ENCODE measurements at regions not wholly inside any gene's neighbourhood (a gene's known extent, or its start where the extent isn't known, plus 50 kb on each side); places are given as distances from the start of the nearest gene placed in this dataset.

GRCh38 chr4:117447925-117448324 lies 362.5 kb upstream of the TRAM1L1 start:
- H3K4me3 Mint-ChIP-seq (ENCODE audit: unreplicated experiment), result no peak overlapping the region
- no TSS peak for BruUV-seq (replicated peaks)
- CTCF ChIA-PET, result interaction anchor here (0.6 to 1.6 kb wide), 4 partner anchors 10 to 1098 kb away, joined by 3 to 5 read pairs (median 4); no protein-coding TSS in a partner anchor
- H3K4me1 Mint-ChIP-seq (ENCODE audit: insufficient read depth, unreplicated experiment), result no peaks in the 10 kb centered on the region
- H3K27me3 Mint-ChIP-seq (ENCODE audit: insufficient read depth, unreplicated experiment), result no peaks in the 10 kb centered on the region
- DNase-seq (ENCODE audit: unreplicated experiment), result no peak
- H3K9me3 Mint-ChIP-seq (ENCODE audit: unreplicated experiment), result peaks cover 11% of the 10 kb centered on the region
- no peak overlapping the region for H3K27ac Mint-ChIP-seq (ENCODE audit: low read depth, unreplicated experiment)
- POLR2A ChIA-PET, result interaction anchor here (0.9 kb wide), 1 partner anchor 94 kb away, joined by 3 read pairs; no protein-coding TSS in a partner anchor
- no peak for TF ChIP-seq CTCF (IDR thresholded peaks at IDR 0.05; ENCODE audit: unreplicated experiment)
- intact Hi-C loops (cut with micrococcal nuclease), result no loop called here
- H3K36me3 Mint-ChIP-seq (ENCODE audit: insufficient read depth, unreplicated experiment), result no peaks in the 10 kb centered on the region

GRCh38 chr4:117455088-117455487 lies 369.7 kb upstream of the TRAM1L1 start:
- Mint-ChIP-seq H3K4me3 (ENCODE audit: unreplicated experiment) (no peak overlapping the region), H3K9me3 (ENCODE audit: unreplicated experiment) (peaks cover 9% of the 10 kb centered on the region), H3K27me3 (ENCODE audit: insufficient read depth, unreplicated experiment) (no peaks in the 10 kb centered on the region), H3K4me1 (ENCODE audit: insufficient read depth, unreplicated experiment) (no peaks in the 10 kb centered on the region), H3K27ac (ENCODE audit: low read depth, unreplicated experiment) (no peak overlapping the region), H3K36me3 (ENCODE audit: insufficient read depth, unreplicated experiment) (no peaks in the 10 kb centered on the region)
- ChIA-PET POLR2A (no interaction called here), CTCF (no interaction called here)
- no peak for TF ChIP-seq CTCF (IDR thresholded peaks at IDR 0.05; ENCODE audit: unreplicated experiment)
- no TSS peak for BruUV-seq (replicated peaks)
- intact Hi-C loops (cut with micrococcal nuclease), result no loop called here
- no peak for DNase-seq (ENCODE audit: unreplicated experiment)

GRCh38 chr4:117466388-117466787 lies 381.0 kb upstream of the TRAM1L1 start:
- BruUV-seq (replicated peaks), result no TSS peak
- no peak for TF ChIP-seq CTCF (IDR thresholded peaks at IDR 0.05; ENCODE audit: unreplicated experiment)
- DNase-seq (ENCODE audit: unreplicated experiment), result peak; percentile 67
- CTCF ChIA-PET, result interaction anchor here (0.5 to 0.7 kb wide), 4 partner anchors 15 to 1436 kb away, joined by 3 to 4 read pairs (median 4); no protein-coding TSS in a partner anchor
- H3K4me3 Mint-ChIP-seq (ENCODE audit: unreplicated experiment), result no peak overlapping the region
- intact Hi-C loops (cut with micrococcal nuclease), result no loop called here
- no peaks in the 10 kb centered on the region for H3K27me3 Mint-ChIP-seq (ENCODE audit: insufficient read depth, unreplicated experiment)
- POLR2A ChIA-PET, result no interaction called here
- peak overlapping the region; percentile 21 for H3K27ac Mint-ChIP-seq (ENCODE audit: low read depth, unreplicated experiment)
- no peaks in the 10 kb centered on the region for H3K36me3 Mint-ChIP-seq (ENCODE audit: insufficient read depth, unreplicated experiment)
- no peaks in the 10 kb centered on the region for H3K4me1 Mint-ChIP-seq (ENCODE audit: insufficient read depth, unreplicated experiment)
- H3K9me3 Mint-ChIP-seq (ENCODE audit: unreplicated experiment), result no peaks in the 10 kb centered on the region

- ChIA-PET CTCF (interaction anchor here (0.5 kb wide), 1 partner anchor 256 kb away, joined by 3 read pairs; no protein-coding TSS in a partner anchor), POLR2A (interaction anchor here (1.2 kb wide), 1 partner anchor 38 kb away, joined by 3 read pairs; no protein-coding TSS in a partner anchor)
- DNase-seq (ENCODE audit: unreplicated experiment), result no peak
- Mint-ChIP-seq H3K4me3 (ENCODE audit: unreplicated experiment) (no peak overlapping the region), H3K4me1 (ENCODE audit: insufficient read depth, unreplicated experiment) (no peaks in the 10 kb centered on the region), H3K27ac (ENCODE audit: low read depth, unreplicated experiment) (peak overlapping the region; percentile 21), H3K27me3 (ENCODE audit: insufficient read depth, unreplicated experiment) (no peaks in the 10 kb centered on the region), H3K36me3 (ENCODE audit: insufficient read depth, unreplicated experiment) (no peaks in the 10 kb centered on the region), H3K9me3 (ENCODE audit: unreplicated experiment) (no peaks in the 10 kb centered on the region)
- intact Hi-C loops (cut with micrococcal nuclease), result no loop called here
- BruUV-seq (replicated peaks), result no TSS peak
- TF ChIP-seq CTCF (IDR thresholded peaks at IDR 0.05; ENCODE audit: unreplicated experiment), result no peak
These were observed 382.0 kb upstream of the TRAM1L1 start for GRCh38 chr4:117467404-117467803.

Measured in MCF 10A (cell line).